Ovary (tissue), 7 donors: ENCODE measurements at regions not wholly inside any gene's neighbourhood (a gene's known extent, or its start where the extent isn't known, plus 50 kb on each side); places are given as distances from the start of the nearest gene placed in this dataset.
"Not testable (repeated sequence)": the region's sequence is repeated elsewhere in the genome, so short reads cannot be mapped to it uniquely, and the experiment has no call there.

ENCODE experiments used
- DNase-seq, 5 donors: peaks; one replicate each; pipeline ENCODE4 v3.0.0-alpha.2; 2019 to 2020
- H3K27ac ChIP-seq, 2 donors: fragments of 200-600 bp; one replicate each; pipeline versions ENCODE4 v1.5.1 to v1.8.0; 2019 to 2022
- H3K27me3 ChIP-seq: fragments of 200-600 bp; one replicate; pipeline ENCODE4 v1.8.0; 2022
- H3K36me3 ChIP-seq: fragments of 200-600 bp; sonication (generic); one replicate; pipeline ENCODE4 v1.5.1; 2019
- H3K4me1 ChIP-seq: one replicate; pipeline ENCODE4 v1.8.1; 2013; ENCODE audit warnings: mild to moderate bottlenecking, moderate library complexity; ENCODE audit not compliant: insufficient read depth
- H3K4me3 ChIP-seq: fragments of 200-600 bp; sonication (generic); one replicate; pipeline ENCODE4 v1.5.1; 2017
- H3K9me3 ChIP-seq, 2 donors: fragments of 200-600 bp in 1 of 2; sonication (generic) in 1 of 2; one replicate each; pipeline versions ENCODE4 v1.5.1 to v1.8.1; 2013 to 2019; ENCODE audit warnings: mild to moderate bottlenecking in 1 of 2, moderate library complexity in 1 of 2
- CTCF ChIP-seq, 3 donors: fragments of 450-650 bp in 2 of 3; fragments of 200-600 bp in 1 of 3; IDR thresholded peaks; one replicate each; pipeline versions ENCODE4 v1.5.1 to v1.8.0; 2016 to 2022; ENCODE audit warnings: antibody characterized with exemption in 3 of 3, mild to moderate bottlenecking in 1 of 3
- EP300 ChIP-seq: sonication (generic); formaldehyde crosslinking; IDR thresholded peaks from one replicate; pipeline ENCODE4 v1.6.1; 2017; ENCODE audit warnings: antibody characterized with exemption
- POLR2A ChIP-seq: fragments of 450-650 bp; IDR thresholded peaks from one replicate; pipeline ENCODE4 v1.6.1; 2017; ENCODE audit warnings: antibody characterized with exemption, mild to moderate bottlenecking, moderate library complexity
- WGBS, 3 donors: extraction: QIAGEN DNeasy Blood & Tissue Kit in 1 of 3; methylation state at CpG; one replicate each; pipeline versions ENCODE4 v1.1.5 to v1.1.7; 2013 to 2017; 5-methylcytosine and 5-hydroxymethylcytosine counted together
- intact Hi-C, 4 donors: fragments of 100-400 bp; cut with DNase I; formaldehyde crosslinking; loops; one replicate each; pipeline versions ENCODE4 v1.11.0 to v1.15.1; 2022 to 2023
- donor health status: DM: no; HTN: no; CAD: no; lungs with moderate emphysema.
- donor health status: DM: no; HTN: no; CAD: no.
- donor health status: Bipolar disorder and iron deficiency.
- donor health status: DM: no; HTN: no; CAD: no.
- donor health status: DM: yes; HTN: yes; CAD: no.

GRCh38 chr1:99507906-99508732, 137.8 kb upstream of the PALMD start:
- no peak for DNase-seq

GRCh38 chr1:99508733-99509445, 137.0 kb upstream of the PALMD start:
- H3K27me3 ChIP-seq, H3K36me3 ChIP-seq, H3K27ac ChIP-seq, intact Hi-C loops, H3K4me3 ChIP-seq, H3K9me3 ChIP-seq, DNase-seq, H3K4me1 ChIP-seq: not testable (repeated sequence)
- WGBS, 3 donors = 92 to 95% (median 95%) methylated on average over 22 to 24 of the region's 24 CpGs

More at GRCh38 chr1:99507906-99508732, 137.8 kb upstream of the PALMD start:
- no peak for TF ChIP-seq EP300
- intact Hi-C loops = no loop called here
- no peak overlapping the region for H3K27ac ChIP-seq
- H3K36me3 ChIP-seq = no peaks in the 10 kb centered on the region
- H3K4me1 ChIP-seq = no peaks in the 10 kb centered on the region
- H3K27me3 ChIP-seq = no peaks in the 10 kb centered on the region
- 95 to 97% (median 97%) methylated on average over 27 to 38 of the region's 38 CpGs for WGBS, 3 donors
- no peaks in the 10 kb centered on the region for H3K9me3 ChIP-seq
- no peak overlapping the region for H3K4me3 ChIP-seq

- not testable (repeated sequence) for H3K4me3 ChIP-seq, H3K27me3 ChIP-seq
Measured at GRCh38 chr1:99514823-99515552, 130.9 kb upstream of the PALMD start.

GRCh38 chr1:99516141-99516540, 129.8 kb upstream of the PALMD start:
- H3K4me3 ChIP-seq = no peak overlapping the region
- no peak for DNase-seq
- intact Hi-C loops = no loop called here
- no peaks in the 10 kb centered on the region for H3K36me3 ChIP-seq
- no peaks in the 10 kb centered on the region for H3K9me3 ChIP-seq
- no peak overlapping the region for H3K27ac ChIP-seq
- no peaks in the 10 kb centered on the region for H3K27me3 ChIP-seq
- TF ChIP-seq POLR2A = no peak
- no peak for TF ChIP-seq CTCF (IDR thresholded peaks at IDR 0.05)
- no peak for TF ChIP-seq EP300
- no peaks in the 10 kb centered on the region for H3K4me1 ChIP-seq
- 74 to 85% (median 84%) methylated on average over 1 of the region's 1 CpG for WGBS, 3 donors

More at GRCh38 chr1:99514823-99515552, 130.9 kb upstream of the PALMD start:
- 74 to 91% (median 83%) methylated on average over 7 to 8 of the region's 8 CpGs for whole genome bisulfite sequencing, 3 donors
- H3K4me1 ChIP-seq, H3K9me3 ChIP-seq, DNase-seq, H3K27ac ChIP-seq, intact Hi-C loops, H3K36me3 ChIP-seq: not testable (repeated sequence)

GRCh38 chr1:99520121-99520520, 125.8 kb upstream of the PALMD start:
- H3K27ac ChIP-seq = no peak overlapping the region
- no peaks in the 10 kb centered on the region for H3K9me3 ChIP-seq
- no peaks in the 10 kb centered on the region for H3K36me3 ChIP-seq
- H3K4me1 ChIP-seq = no peaks in the 10 kb centered on the region
- TF ChIP-seq CTCF (IDR thresholded peaks at IDR 0.05) (no peak), EP300 (no peak), POLR2A (no peak)
- intact Hi-C loops = no loop called here
- DNase-seq = no peak
- H3K27me3 ChIP-seq = peaks cover 2% of the 10 kb centered on the region
- H3K4me3 ChIP-seq = no peak overlapping the region
